Esophagus (tissue), 2 donors: ENCODE measurements at regions not wholly inside any gene's neighbourhood (a gene's known extent, or its start where the extent isn't known, plus 50 kb on each side); places are given as distances from the start of the nearest gene placed in this dataset.

Experiments
- H3K27ac ChIP-seq, 2 donors: one replicate each; pipeline ENCODE4 v1.5.1; 2013; ENCODE audit warnings: low read depth in 2 of 2, mild to moderate bottlenecking in 2 of 2, inconsistent platforms in 1 of 2, low read length in 1 of 2, moderate library complexity in 1 of 2
- H3K27me3 ChIP-seq, 2 donors: one replicate each; pipeline ENCODE4 v1.6.1; 2013; ENCODE audit warnings: low read length in 2 of 2, control low read depth in 1 of 2, mild to moderate bottlenecking in 1 of 2; ENCODE audit not compliant: insufficient read depth in 2 of 2, control insufficient read depth in 1 of 2
- H3K36me3 ChIP-seq, 2 donors: one replicate each; pipeline ENCODE4 v1.6.1; 2013; ENCODE audit warnings: low read length in 1 of 2; ENCODE audit not compliant: control insufficient read depth in 2 of 2, insufficient read depth in 2 of 2
- H3K4me1 ChIP-seq, 2 donors: one replicate each; pipeline ENCODE4 v1.6.1; 2013; ENCODE audit warnings: low read length in 1 of 2; ENCODE audit not compliant: control insufficient read depth in 2 of 2, insufficient read depth in 2 of 2
- H3K4me3 ChIP-seq, 2 donors: one replicate each; pipeline ENCODE4 v1.5.1; 2013; ENCODE audit warnings: low read length in 2 of 2, mild to moderate bottlenecking in 2 of 2, low read depth in 1 of 2, moderate library complexity in 1 of 2
- H3K9me3 ChIP-seq, 2 donors: one replicate each; pipeline ENCODE4 v1.6.1; 2013; ENCODE audit warnings: mild to moderate bottlenecking in 2 of 2, low read depth in 1 of 2, low read length in 1 of 2, moderate library complexity in 1 of 2; ENCODE audit not compliant: control insufficient read depth in 2 of 2, insufficient read depth in 1 of 2
- WGBS, 2 donors: extraction: QIAGEN DNeasy Blood & Tissue Kit; methylation state at CpG; one replicate each; pipeline ENCODE4 v1.1.7; 2013; 5-methylcytosine and 5-hydroxymethylcytosine counted together
- donor health status: healthy with polysubstance abuse.
- donor health status: Bipolar disorder and iron deficiency.

DNA sequence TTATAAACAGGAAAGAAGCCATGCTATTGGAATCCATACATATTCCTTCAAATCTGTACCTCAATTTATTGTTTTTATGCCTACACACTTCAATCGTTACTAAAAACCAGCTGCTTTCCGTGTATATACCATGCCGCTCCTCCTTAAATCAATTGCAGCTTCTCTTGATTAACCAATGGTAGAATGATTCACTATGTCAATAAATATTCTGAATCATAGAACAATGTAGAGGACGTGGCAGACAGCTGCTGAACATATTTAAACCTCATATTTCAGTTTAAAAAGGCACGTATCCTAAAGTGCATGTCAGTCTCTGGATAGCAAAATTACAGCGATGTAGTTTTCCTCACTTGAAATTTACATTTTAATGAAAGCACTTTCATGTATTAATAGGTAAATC lies 100.4 kb downstream of the MRPL39 start:
- 40% methylated on average over 6 of the region's 6 CpGs for WGBS, 2 donors

DNA sequence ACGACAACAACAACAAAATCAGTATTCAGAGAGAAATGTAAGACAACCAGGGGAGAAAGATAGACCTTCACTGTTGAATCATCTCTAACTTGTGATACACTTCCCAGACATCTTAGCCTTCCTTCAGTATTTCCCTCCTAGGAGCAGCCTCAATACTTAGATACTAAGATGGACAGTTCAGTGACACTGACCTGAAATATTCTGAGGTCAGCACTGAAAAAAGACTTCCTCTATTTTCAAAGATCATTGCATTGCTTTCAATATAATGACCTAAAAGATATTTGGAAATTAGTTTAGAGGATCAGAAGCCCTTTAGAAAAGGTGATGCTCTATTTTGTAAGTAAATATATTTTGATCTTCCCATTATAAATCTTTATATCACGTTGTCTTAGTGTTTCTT lies 101.0 kb downstream of the MRPL39 start:
- Histone ChIP-seq H3K36me3 (no peaks in the 10 kb centered on the region), H3K4me1 (no peaks in the 10 kb centered on the region), H3K27me3 (no peaks in the 10 kb centered on the region), H3K9me3 (no peaks in the 10 kb centered on the region), H3K4me3 (no peak overlapping the region), H3K27ac (no peak overlapping the region)
- WGBS, 2 donors = 73 to 74% methylated on average over 2 of the region's 2 CpGs

More for the DNA sequence above, 100.4 kb downstream of the MRPL39 start:
- Histone ChIP-seq H3K27ac (no peak overlapping the region), H3K36me3 (no peaks in the 10 kb centered on the region), H3K9me3 (no peaks in the 10 kb centered on the region), H3K4me3 (no peak overlapping the region), H3K27me3 (no peaks in the 10 kb centered on the region), H3K4me1 (no peaks in the 10 kb centered on the region)

DNA sequence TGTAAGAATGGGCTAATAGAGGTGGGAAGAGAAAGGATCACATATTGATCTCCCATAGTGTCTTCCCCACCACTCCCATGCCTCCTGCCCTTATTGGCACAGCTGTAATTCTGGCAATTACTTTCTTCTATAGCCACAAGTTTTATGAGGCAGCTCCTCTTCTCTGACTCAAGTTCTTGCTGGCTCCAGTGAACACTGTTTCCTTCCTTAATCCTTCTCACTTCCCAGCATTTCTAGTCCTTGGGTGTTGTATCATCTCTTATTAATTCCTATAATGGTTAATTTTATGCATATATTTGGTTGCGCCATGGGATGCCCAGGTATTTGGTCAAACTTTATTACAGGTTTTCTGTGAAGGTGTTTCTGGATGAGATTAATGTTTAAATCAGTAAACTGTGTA lies 103.3 kb downstream of the MRPL39 start:
- H3K36me3 ChIP-seq = no peaks in the 10 kb centered on the region
- H3K27ac ChIP-seq = no peak overlapping the region
- H3K4me3 ChIP-seq = no peak overlapping the region
- 97% methylated on average over 1 of the region's 1 CpG for WGBS, 2 donors
- no peaks in the 10 kb centered on the region for H3K4me1 ChIP-seq
- no peaks in the 10 kb centered on the region for H3K9me3 ChIP-seq
- H3K27me3 ChIP-seq = no peaks in the 10 kb centered on the region

DNA sequence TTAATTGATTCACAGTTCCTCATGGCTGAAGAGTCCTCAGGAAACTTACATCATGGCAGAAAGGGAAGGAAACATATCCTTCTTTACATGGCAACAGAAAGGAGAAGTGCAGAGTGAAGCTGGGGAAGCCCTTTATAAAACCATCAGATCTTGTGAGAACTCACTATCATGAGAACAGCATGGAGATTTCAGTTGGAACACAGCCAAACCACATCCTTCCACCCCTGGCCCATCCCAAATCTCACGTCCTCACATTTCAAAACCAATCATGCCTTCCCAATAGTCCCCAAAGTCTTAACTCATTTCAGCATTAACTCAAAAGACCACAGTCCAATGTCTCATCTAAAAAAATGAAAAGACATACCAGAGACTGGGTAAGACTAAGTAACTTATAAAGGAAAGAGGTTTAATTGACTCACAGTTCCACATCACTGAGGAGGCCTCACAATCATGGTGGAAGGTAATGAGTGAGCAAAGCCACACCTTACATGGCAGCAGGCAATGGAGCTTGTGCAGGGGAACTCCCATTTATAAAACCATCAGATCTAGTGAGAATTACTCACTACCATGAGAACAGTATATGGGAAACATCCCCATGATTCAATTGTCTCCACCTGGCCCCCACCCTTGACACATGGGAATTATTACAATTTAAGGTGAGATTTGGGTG lies 105.2 kb downstream of the MRPL39 start:
- no peak overlapping the region for H3K4me3 ChIP-seq
- H3K27me3 ChIP-seq = no peaks in the 10 kb centered on the region
- 31 to 34% methylated on average over 1 of the region's 1 CpG for whole genome bisulfite sequencing, 2 donors
- H3K36me3 ChIP-seq = no peaks in the 10 kb centered on the region
- H3K4me1 ChIP-seq = no peaks in the 10 kb centered on the region
- H3K9me3 ChIP-seq = peaks cover 0 to 5% of the 10 kb centered on the region in 2 donors
- no peak overlapping the region for H3K27ac ChIP-seq

DNA sequence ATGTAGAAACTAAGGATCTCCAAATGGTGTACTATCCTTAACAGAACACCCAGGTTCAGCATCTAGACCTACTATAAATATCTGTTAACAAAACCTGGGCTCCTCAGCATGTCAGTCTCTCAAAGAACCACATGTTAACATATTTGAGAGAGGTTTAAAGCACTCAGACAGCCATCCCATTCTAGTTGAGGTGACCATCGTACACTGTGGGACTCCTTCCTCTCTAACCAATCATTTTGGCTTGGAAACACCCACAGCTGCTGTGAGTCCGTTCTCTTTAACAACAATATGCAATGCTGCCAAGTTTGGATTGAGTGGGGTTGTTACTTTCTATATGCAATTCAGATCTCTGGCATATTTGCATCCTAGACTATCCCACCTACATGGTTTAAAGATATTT lies 105.8 kb downstream of the MRPL39 start:
- H3K9me3 ChIP-seq = peaks cover 0 to 5% of the 10 kb centered on the region in 2 donors
- H3K4me1 ChIP-seq = no peaks in the 10 kb centered on the region
- H3K36me3 ChIP-seq = no peaks in the 10 kb centered on the region
- 54 to 60% methylated on average over 2 of the region's 2 CpGs for WGBS, 2 donors
- no peak overlapping the region for H3K4me3 ChIP-seq
- no peak overlapping the region for H3K27ac ChIP-seq
- no peaks in the 10 kb centered on the region for H3K27me3 ChIP-seq

DNA sequence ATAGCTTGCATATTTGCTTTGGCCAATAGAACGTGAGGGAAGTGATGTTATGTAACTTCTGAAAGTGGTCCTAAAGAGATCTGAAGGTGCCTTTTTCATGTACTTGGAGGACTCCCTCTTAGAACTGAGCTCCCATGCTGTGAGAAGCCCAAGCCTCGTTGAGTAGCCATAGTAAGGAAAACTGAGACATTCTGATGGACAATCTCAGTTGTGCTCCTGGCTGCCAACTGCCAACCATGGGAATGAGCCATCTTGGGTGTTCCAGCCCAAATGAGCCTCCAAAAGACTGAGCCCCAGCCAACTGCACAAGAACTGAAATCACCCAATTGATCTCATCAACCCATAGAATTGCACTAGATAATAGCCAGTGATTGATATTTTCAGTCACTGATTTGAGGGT lies 106.7 kb downstream of the MRPL39 start:
- peaks cover 0 to 5% of the 10 kb centered on the region in 2 donors for H3K9me3 ChIP-seq
- WGBS, 2 donors = 54 to 62% methylated on average over 2 of the region's 2 CpGs
- no peak overlapping the region for H3K4me3 ChIP-seq
- no peaks in the 10 kb centered on the region for H3K36me3 ChIP-seq
- H3K27ac ChIP-seq = no peak overlapping the region
- H3K27me3 ChIP-seq = no peaks in the 10 kb centered on the region
- no peaks in the 10 kb centered on the region for H3K4me1 ChIP-seq

DNA sequence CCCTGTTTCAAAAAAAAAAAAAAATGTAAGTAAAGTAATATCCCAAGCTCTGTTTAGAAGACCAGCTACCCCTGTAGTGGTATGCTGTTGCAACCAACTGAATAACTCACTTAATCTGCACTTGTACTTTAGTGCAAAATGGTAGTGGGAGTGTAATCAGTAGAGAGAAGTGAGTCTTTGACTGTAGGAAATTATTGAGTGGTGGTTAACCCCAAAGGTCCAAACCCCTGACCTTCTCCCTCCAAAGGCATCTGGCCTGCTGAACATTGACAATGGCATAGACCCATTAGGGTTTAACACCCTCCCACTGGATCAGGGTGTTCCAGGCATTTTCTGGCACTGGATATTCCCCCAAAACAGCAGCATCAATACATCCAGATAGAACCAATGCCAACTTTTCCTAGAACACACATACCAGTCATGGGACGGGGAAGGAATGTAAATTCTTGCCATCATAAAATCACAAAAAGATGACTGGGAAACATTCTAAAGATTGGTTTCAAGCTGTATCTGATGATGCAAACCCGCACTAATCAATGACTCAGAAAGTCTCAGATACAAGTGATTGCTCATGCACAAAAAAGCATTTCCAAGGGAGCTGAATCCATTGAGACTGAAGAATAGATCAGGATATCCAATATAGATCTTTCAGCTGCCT lies 110.3 kb downstream of the MRPL39 start:
- Histone ChIP-seq H3K36me3 (no peaks in the 10 kb centered on the region), H3K27ac (no peak overlapping the region), H3K4me3 (no peak overlapping the region), H3K27me3 (no peaks in the 10 kb centered on the region), H3K4me1 (no peaks in the 10 kb centered on the region), H3K9me3 (peaks cover 0 to 5% of the 10 kb centered on the region in 2 donors)
- WGBS, 2 donors = 74 to 75% methylated on average over 2 of the region's 2 CpGs

DNA sequence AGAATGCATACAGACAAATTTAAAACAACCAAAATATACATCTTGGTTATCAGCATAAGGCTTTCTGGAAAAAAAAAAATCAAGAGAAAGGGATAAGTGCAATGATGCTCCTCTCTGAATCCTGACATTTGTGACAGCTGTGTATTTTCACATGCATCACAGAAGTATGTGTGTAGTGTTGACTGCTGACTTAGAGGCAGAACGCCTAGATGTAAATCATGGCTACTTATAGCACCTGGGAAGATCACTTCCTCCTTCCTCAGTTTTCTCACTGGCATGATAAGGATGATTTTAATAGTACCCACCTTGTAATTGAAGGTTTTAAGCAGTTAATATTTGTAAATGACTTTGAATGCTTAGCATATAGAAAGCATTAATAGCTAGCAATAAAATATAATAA lies 112.5 kb downstream of the MRPL39 start:
- 54 to 64% methylated on average over 1 of the region's 1 CpG for WGBS, 2 donors
- no peak overlapping the region for H3K4me3 ChIP-seq
- peaks cover 0 to 5% of the 10 kb centered on the region in 2 donors for H3K9me3 ChIP-seq
- H3K27me3 ChIP-seq = no peaks in the 10 kb centered on the region
- no peaks in the 10 kb centered on the region for H3K36me3 ChIP-seq
- H3K4me1 ChIP-seq = no peaks in the 10 kb centered on the region
- no peak overlapping the region for H3K27ac ChIP-seq

DNA sequence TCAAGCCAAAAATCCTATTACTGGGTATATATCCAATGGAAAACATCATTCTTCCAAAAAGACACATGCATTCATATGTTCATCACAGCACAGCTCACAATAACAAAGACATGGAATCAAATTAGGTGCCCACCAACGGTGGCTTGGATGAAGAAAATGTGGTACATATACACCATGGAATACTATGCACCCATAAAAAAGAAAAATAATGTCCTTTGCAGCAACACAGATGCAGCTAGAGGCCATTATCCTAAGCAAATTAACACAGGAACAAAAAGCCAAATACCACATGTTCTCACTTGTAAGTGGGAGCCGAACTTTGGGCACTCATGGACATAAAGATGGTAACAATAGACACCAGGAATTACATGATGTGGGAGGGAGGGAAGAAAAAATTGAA lies 113.6 kb downstream of the MRPL39 start:
- WGBS, 2 donors = 83 to 87% methylated on average over 2 of the region's 2 CpGs
- Histone ChIP-seq H3K9me3 (peaks cover 0 to 5% of the 10 kb centered on the region in 2 donors), H3K4me3 (no peak overlapping the region), H3K27me3 (no peaks in the 10 kb centered on the region), H3K27ac (no peak overlapping the region), H3K4me1 (no peaks in the 10 kb centered on the region), H3K36me3 (no peaks in the 10 kb centered on the region)

DNA sequence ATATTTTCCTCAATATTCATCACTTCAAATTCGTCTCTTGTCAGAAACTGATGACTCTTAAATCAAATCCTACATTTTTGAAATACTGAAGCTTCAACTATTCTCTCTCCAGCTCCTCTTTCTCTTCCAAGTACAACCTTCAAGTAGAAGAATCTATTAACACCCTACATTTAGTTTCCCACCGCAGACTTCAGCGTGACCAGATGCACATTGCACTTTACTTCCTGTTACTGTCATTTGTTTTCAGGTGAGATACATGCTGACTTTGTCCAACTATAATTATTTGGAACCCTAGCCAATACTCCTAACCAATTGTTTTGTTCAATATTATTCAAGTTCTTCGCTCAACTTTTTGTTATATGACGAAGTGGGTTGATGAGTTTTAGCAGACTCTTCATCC lies 116.0 kb downstream of the MRPL39 start:
- Histone ChIP-seq H3K9me3 (no peaks in the 10 kb centered on the region), H3K4me3 (no peak overlapping the region), H3K27ac (no peak overlapping the region), H3K36me3 (no peaks in the 10 kb centered on the region), H3K27me3 (no peaks in the 10 kb centered on the region), H3K4me1 (no peaks in the 10 kb centered on the region)
- WGBS, 2 donors = 83 to 85% methylated on average over 5 of the region's 5 CpGs
